HCT116 (cell line): ENCODE measurements at regions not wholly inside any gene's neighbourhood (a gene's known extent, or its start where the extent isn't known, plus 50 kb on each side); places are given as distances from the start of the nearest gene placed in this dataset.

Experiments
- ATAC-seq: fragments of 200-7000 bp; cut with Tn5 transposase; 2 replicates; pipeline ENCODE4 v1.9.1; 2020; ENCODE audit warnings: mild to moderate bottlenecking, moderate library complexity
- BruUV-seq: library from RNA; stranded (reverse); fragments of 400-500 nt; replicated peaks from 2 replicates; lab custom pipeline; 2021; lab: Mats Ljungman, UMichigan
- CTCF ChIA-PET: fragments of 300-600 bp; sonication (Branson Sonifier 250); formaldehyde crosslinking; loops from one replicate; lab custom pipeline; 2021; ENCODE audit warnings: antibody characterized with exemption; lab: Charles Lee
- POLR2A ChIA-PET: fragments of 300-600, 350-600 bp; sonication (Branson Sonifier 250); formaldehyde crosslinking; loops from one replicate; lab custom pipeline; 2021; ENCODE audit warnings: antibody characterized with exemption; lab: Charles Lee
- RAD21 ChIA-PET, 2 experiments: fragments of 300-600 bp; sonication (Branson Sonifier 250); formaldehyde crosslinking; loops; one replicate each; lab custom pipeline; 2023; ENCODE audit warnings: low total read pairs in 2 of 2; ENCODE audit not compliant: uncharacterized antibody in 2 of 2, unreplicated experiment in 2 of 2, low non-redundant PET in 1 of 2; lab: Charles Lee
- DNase-seq: peaks from one replicate; pipeline ENCODE4 v3.0.0-alpha.2; 2010; ENCODE audit warnings: low read depth, low spot score
- H2AFZ ChIP-seq: fragments of 200-600 bp; shearing (Covaris generic), sonication (generic); 2 replicates; pipeline ENCODE4 v1.6.1; 2017; ENCODE audit warnings: low read depth, mixed run types, mixed read lengths, antibody characterized with exemption, low read length; ENCODE audit not compliant: poor library complexity, severe bottlenecking
- H3K27ac ChIP-seq: 2 replicates; pipeline ENCODE4 v1.5.1; 2012; ENCODE audit warnings: low read depth, low read length
- H3K27me3 ChIP-seq: fragments of 200-600 bp; sonication (generic); 2 replicates; pipeline ENCODE4 v1.6.1; 2016; ENCODE audit warnings: mixed run types, low read length, mixed read lengths; ENCODE audit not compliant: insufficient read depth
- H3K36me3 ChIP-seq, 2 experiments: fragments of 200-500 bp in 1 of 2; fragments of 200-600 bp in 1 of 2; sonication (Bioruptor generic) in 1 of 2; sonication (generic) in 1 of 2; 2 replicates each; pipeline versions ENCODE4 v1.5.1 to v1.6.1; 2014 to 2016; ENCODE audit warnings: low read length in 2 of 2, inconsistent platforms in 1 of 2, mixed read lengths in 1 of 2, mixed run types in 1 of 2; ENCODE audit not compliant: insufficient read depth in 2 of 2, control insufficient read depth in 1 of 2
- H3K4me1 ChIP-seq, 2 experiments: fragments of 200-600 bp in 1 of 2; sonication (generic) in 1 of 2; 2 replicates each; pipeline versions ENCODE4 v1.5.1 to v1.6.1; 2012 to 2017; ENCODE audit warnings: low read length in 2 of 2, inconsistent platforms in 1 of 2, mild to moderate bottlenecking in 1 of 2, mixed read lengths in 1 of 2, mixed run types in 1 of 2, moderate library complexity in 1 of 2; ENCODE audit not compliant: insufficient read depth in 2 of 2, control insufficient read depth in 1 of 2
- H3K4me2 ChIP-seq: fragments of 200-600 bp; sonication (generic); 2 replicates; pipeline ENCODE4 v1.6.1; 2017; ENCODE audit warnings: mixed run types, low read length, mixed read lengths
- H3K4me3 ChIP-seq, 2 experiments: fragments of 200-600 bp in 1 of 2; sonication (generic) in 1 of 2; replicated peaks in 1 of 2; 2 replicates each; pipeline ENCODE4 v1.5.1; 2011 to 2016; ENCODE audit warnings: low read length in 2 of 2, control low read depth in 1 of 2, low read depth in 1 of 2, mild to moderate bottlenecking in 1 of 2, mixed read lengths in 1 of 2, mixed run types in 1 of 2
- H3K79me2 ChIP-seq: fragments of 200-600 bp; sonication (generic); 2 replicates; pipeline ENCODE4 v1.6.1; 2017; ENCODE audit warnings: mild to moderate bottlenecking, mixed run types, low read length, moderate library complexity, mixed read lengths; ENCODE audit not compliant: insufficient read depth
- H3K9ac ChIP-seq: fragments of 200-600 bp; sonication (generic); 2 replicates; pipeline ENCODE4 v1.6.1; 2016; ENCODE audit warnings: low read length, mixed read lengths
- H3K9me2 ChIP-seq: fragments of 200-600 bp; sonication (generic), shearing (Covaris generic); 2 replicates; pipeline ENCODE4 v1.6.1; 2017; ENCODE audit warnings: mixed run types, mild to moderate bottlenecking, moderate library complexity; ENCODE audit not compliant: insufficient read depth
- H3K9me3 ChIP-seq, 2 experiments: fragments of 200-500 bp in 1 of 2; fragments of 200-600 bp in 1 of 2; sonication (Bioruptor generic) in 1 of 2; sonication (generic) in 1 of 2; 2 replicates each; pipeline ENCODE4 v1.6.1; 2014 to 2017; ENCODE audit warnings: low read length in 2 of 2, mixed read lengths in 2 of 2, inconsistent platforms in 1 of 2, low read depth in 1 of 2, mild to moderate bottlenecking in 1 of 2, mixed run types in 1 of 2, moderate library complexity in 1 of 2; ENCODE audit not compliant: control insufficient read depth in 1 of 2, insufficient read depth in 1 of 2
- H4K20me1 ChIP-seq: fragments of 200-600 bp; sonication (generic), shearing (Covaris generic); 2 replicates; pipeline ENCODE4 v1.6.1; 2017; ENCODE audit warnings: mixed run types, mild to moderate bottlenecking, moderate library complexity; ENCODE audit not compliant: insufficient read depth
- CBX3 ChIP-seq: IDR thresholded peaks from 2 replicates; pipeline ENCODE4 v1.6.1; 2012; ENCODE audit warnings: low read depth
- RAD21 ChIP-seq: IDR thresholded peaks from 2 replicates; pipeline ENCODE4 v1.6.1; 2012; ENCODE audit warnings: low read depth, mild to moderate bottlenecking
- intact Hi-C: fragments of 100-400 bp; cut with micrococcal nuclease; formaldehyde crosslinking; loops from 2 replicates; pipeline ENCODE4 v1.10.0; 2022
- TF ChIP-seq, protein P1 (sequence below): IDR thresholded peaks from 2 replicates; pipeline ENCODE4 v1.6.1; 2012; ENCODE audit warnings: low read depth
- TF ChIP-seq, protein P2 (sequence below): IDR thresholded peaks from 2 replicates; pipeline ENCODE4 v1.6.1; 2012
- TF ChIP-seq, protein P3 (sequence below): IDR thresholded peaks from 2 replicates; pipeline ENCODE4 v1.6.1; 2011; ENCODE audit warnings: mild to moderate bottlenecking, low read length, moderate library complexity; ENCODE audit not compliant: insufficient replicate concordance; ENCODE audit errors: extremely low read depth
- TF ChIP-seq, protein P4 (sequence below), 3 experiments: fragments of 200-600 bp in 1 of 3; sonication (generic) in 1 of 3; IDR thresholded peaks in 2 of 3; conservative IDR thresholded peaks in 1 of 3; 2 replicates each; pipeline ENCODE4 v1.5.1; 2012 to 2017; ENCODE audit warnings: low read depth in 2 of 3, low read length in 2 of 3, antibody characterized with exemption in 1 of 3, borderline replicate concordance in 1 of 3, control low read depth in 1 of 3, mild to moderate bottlenecking in 1 of 3, mixed read lengths in 1 of 3, mixed run types in 1 of 3, moderate library complexity in 1 of 3; ENCODE audit not compliant: insufficient read depth in 1 of 3

DNA sequence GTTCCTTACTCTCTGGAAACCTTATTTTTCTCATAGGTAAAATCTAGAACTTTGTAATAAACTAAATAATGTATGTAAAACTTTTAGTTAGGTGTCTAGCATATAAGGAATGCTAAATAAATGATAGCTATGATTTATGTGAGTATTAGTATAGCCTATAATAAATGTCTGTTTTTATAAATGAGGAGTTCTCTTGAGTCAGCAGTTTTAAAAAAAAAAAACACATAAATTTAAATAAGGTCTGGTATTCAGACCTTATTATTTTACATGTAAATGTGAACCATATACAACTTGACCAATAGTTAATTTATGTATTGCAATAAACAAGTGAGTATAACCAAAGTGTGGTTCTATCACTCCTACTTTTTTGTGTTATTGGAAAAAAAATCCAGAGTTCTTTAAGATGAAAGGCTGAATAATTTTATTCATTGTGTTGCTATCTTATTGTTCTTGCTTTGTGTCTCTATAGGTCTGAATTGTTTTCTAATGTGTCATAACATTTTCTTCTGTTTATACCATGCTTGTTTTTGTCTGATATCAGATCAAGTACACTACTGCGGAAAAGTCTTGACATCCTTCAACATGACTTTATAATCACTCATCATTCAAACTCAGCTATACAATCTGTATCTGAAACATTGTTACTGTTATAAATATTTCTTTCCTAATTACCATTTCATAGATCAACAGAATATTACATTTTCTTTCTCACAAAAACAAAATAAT lies 115.7 kb downstream of the RASSF9 start (continued):
- no peak for TF ChIP-seq CBX3
- TF ChIP-seq, protein P1, sequence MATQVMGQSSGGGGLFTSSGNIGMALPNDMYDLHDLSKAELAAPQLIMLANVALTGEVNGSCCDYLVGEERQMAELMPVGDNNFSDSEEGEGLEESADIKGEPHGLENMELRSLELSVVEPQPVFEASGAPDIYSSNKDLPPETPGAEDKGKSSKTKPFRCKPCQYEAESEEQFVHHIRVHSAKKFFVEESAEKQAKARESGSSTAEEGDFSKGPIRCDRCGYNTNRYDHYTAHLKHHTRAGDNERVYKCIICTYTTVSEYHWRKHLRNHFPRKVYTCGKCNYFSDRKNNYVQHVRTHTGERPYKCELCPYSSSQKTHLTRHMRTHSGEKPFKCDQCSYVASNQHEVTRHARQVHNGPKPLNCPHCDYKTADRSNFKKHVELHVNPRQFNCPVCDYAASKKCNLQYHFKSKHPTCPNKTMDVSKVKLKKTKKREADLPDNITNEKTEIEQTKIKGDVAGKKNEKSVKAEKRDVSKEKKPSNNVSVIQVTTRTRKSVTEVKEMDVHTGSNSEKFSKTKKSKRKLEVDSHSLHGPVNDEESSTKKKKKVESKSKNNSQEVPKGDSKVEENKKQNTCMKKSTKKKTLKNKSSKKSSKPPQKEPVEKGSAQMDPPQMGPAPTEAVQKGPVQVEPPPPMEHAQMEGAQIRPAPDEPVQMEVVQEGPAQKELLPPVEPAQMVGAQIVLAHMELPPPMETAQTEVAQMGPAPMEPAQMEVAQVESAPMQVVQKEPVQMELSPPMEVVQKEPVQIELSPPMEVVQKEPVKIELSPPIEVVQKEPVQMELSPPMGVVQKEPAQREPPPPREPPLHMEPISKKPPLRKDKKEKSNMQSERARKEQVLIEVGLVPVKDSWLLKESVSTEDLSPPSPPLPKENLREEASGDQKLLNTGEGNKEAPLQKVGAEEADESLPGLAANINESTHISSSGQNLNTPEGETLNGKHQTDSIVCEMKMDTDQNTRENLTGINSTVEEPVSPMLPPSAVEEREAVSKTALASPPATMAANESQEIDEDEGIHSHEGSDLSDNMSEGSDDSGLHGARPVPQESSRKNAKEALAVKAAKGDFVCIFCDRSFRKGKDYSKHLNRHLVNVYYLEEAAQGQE, result no peak
- TF ChIP-seq, protein P2, sequence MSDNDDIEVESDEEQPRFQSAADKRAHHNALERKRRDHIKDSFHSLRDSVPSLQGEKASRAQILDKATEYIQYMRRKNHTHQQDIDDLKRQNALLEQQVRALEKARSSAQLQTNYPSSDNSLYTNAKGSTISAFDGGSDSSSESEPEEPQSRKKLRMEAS, result no peak

DNA sequence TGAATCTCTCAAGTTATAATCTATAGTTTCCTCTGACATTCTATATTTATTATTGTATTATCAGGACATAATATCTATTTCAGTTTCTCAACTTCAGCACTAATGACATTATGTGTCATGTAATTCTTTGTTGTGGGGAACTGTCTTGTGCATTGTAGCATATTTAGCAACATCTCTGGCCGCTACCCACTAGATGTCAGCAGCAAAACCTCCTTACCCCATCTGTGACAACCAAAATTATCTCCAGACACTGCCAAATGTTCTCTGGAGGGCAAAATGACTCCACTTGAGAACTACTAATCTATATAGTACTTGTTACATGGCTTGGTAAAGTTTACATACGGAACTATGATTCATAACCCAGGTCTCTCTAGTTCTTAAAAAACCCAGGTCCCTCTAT lies 110.2 kb downstream of the RASSF9 start:
- ChIA-PET POLR2A (no interaction called here), RAD21 (no interaction called here)
- BruUV-seq, result no TSS peak
- H3K9me2 ChIP-seq, result no peaks in the 10 kb centered on the region
- H3K4me1 ChIP-seq, result no peaks in the 10 kb centered on the region
- H3K4me2 ChIP-seq, result no peak overlapping the region
- no peaks in the 10 kb centered on the region for H3K27me3 ChIP-seq
- TF ChIP-seq, protein P2, result no peak
- TF ChIP-seq RAD21, result peak; percentile 28; the same call in 1 of the 2 replicates
- TF ChIP-seq, protein P3, sequence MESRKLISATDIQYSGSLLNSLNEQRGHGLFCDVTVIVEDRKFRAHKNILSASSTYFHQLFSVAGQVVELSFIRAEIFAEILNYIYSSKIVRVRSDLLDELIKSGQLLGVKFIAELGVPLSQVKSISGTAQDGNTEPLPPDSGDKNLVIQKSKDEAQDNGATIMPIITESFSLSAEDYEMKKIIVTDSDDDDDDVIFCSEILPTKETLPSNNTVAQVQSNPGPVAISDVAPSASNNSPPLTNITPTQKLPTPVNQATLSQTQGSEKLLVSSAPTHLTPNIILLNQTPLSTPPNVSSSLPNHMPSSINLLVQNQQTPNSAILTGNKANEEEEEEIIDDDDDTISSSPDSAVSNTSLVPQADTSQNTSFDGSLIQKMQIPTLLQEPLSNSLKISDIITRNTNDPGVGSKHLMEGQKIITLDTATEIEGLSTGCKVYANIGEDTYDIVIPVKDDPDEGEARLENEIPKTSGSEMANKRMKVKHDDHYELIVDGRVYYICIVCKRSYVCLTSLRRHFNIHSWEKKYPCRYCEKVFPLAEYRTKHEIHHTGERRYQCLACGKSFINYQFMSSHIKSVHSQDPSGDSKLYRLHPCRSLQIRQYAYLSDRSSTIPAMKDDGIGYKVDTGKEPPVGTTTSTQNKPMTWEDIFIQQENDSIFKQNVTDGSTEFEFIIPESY, result no peak
- TF ChIP-seq, protein P1, result no peak
- TF ChIP-seq, protein P4, sequence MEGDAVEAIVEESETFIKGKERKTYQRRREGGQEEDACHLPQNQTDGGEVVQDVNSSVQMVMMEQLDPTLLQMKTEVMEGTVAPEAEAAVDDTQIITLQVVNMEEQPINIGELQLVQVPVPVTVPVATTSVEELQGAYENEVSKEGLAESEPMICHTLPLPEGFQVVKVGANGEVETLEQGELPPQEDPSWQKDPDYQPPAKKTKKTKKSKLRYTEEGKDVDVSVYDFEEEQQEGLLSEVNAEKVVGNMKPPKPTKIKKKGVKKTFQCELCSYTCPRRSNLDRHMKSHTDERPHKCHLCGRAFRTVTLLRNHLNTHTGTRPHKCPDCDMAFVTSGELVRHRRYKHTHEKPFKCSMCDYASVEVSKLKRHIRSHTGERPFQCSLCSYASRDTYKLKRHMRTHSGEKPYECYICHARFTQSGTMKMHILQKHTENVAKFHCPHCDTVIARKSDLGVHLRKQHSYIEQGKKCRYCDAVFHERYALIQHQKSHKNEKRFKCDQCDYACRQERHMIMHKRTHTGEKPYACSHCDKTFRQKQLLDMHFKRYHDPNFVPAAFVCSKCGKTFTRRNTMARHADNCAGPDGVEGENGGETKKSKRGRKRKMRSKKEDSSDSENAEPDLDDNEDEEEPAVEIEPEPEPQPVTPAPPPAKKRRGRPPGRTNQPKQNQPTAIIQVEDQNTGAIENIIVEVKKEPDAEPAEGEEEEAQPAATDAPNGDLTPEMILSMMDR (IDR thresholded peaks at IDR 0.05 in 2 of 3, conservative IDR thresholded peaks at IDR 0.05 in 1 of 3; ENCODE audit: borderline replicate concordance in 1 of 3, insufficient read depth in 1 of 3, low read depth in 2 of 3, low read length in 2 of 3), result 0 out of 6 replicates have a peak, but pooled peaks of 1 of the 3 experiments have one; percentile 11
- TF ChIP-seq, all 23 proteins: peak for 2
- H3K79me2 ChIP-seq, result no peaks in the 10 kb centered on the region
- peak; percentile 42; the same call in 1 of the 2 replicates for ATAC-seq
- H4K20me1 ChIP-seq, result no peaks in the 10 kb centered on the region
- intact Hi-C loops, result no loop called here
- H3K9me3 ChIP-seq, result no peaks in the 10 kb centered on the region
- no peaks in the 10 kb centered on the region for H3K36me3 ChIP-seq
- H2AFZ ChIP-seq, result no peak overlapping the region
- no peak overlapping the region for H3K9ac ChIP-seq
- no peak for DNase-seq
- no peak overlapping the region for H3K4me3 ChIP-seq
- CTCF ChIA-PET, result no interaction called here
- no peak overlapping the region for H3K27ac ChIP-seq
